ENCODE measurements at regions not wholly inside any gene's neighbourhood (a gene's known extent, or its start where the extent isn't known, plus 50 kb on each side); places are given as distances from the start of the nearest gene placed in this dataset.
"Not testable (repeated sequence)": the region's sequence is repeated elsewhere in the genome, so short reads cannot be mapped to it uniquely, and the experiment has no call there.

DNA sequence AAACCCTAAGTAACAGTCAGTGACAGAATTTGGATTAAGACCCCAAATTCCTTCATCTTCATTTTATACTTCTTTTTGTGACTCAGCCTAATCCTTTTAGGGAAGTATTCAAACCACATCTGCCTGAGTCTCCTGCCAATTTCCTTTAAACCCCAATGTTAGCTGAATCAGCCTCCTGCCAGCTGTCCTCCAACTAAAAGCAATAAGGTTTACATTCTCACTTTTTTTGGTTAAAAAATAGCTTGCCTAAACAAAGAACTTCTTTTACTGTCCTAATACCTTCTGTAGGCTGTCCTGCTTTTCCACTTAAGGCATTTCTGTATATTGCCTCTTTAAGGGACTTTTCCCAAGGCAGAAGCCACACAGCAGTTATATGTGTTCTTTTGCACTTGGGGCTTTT lies 344.2 kb downstream of the SRGAP2C start:
- TF ChIP-seq, protein P1, sequence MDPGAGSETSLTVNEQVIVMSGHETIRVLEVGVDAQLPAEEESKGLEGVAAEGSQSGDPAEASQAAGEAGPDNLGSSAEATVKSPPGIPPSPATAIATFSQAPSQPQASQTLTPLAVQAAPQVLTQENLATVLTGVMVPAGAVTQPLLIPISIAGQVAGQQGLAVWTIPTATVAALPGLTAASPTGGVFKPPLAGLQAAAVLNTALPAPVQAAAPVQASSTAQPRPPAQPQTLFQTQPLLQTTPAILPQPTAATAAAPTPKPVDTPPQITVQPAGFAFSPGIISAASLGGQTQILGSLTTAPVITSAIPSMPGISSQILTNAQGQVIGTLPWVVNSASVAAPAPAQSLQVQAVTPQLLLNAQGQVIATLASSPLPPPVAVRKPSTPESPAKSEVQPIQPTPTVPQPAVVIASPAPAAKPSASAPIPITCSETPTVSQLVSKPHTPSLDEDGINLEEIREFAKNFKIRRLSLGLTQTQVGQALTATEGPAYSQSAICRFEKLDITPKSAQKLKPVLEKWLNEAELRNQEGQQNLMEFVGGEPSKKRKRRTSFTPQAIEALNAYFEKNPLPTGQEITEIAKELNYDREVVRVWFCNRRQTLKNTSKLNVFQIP (CRISPR knock-in tag; IDR thresholded peaks at IDR 0.05; ENCODE audit: borderline replicate concordance, low read depth), result not testable (repeated sequence)
- not testable (repeated sequence) for TF ChIP-seq ISL1, RARB, CSDC2, SNAI2 (CRISPR knock-in tag; IDR thresholded peaks at IDR 0.05)
- TF ChIP-seq, protein P2, sequence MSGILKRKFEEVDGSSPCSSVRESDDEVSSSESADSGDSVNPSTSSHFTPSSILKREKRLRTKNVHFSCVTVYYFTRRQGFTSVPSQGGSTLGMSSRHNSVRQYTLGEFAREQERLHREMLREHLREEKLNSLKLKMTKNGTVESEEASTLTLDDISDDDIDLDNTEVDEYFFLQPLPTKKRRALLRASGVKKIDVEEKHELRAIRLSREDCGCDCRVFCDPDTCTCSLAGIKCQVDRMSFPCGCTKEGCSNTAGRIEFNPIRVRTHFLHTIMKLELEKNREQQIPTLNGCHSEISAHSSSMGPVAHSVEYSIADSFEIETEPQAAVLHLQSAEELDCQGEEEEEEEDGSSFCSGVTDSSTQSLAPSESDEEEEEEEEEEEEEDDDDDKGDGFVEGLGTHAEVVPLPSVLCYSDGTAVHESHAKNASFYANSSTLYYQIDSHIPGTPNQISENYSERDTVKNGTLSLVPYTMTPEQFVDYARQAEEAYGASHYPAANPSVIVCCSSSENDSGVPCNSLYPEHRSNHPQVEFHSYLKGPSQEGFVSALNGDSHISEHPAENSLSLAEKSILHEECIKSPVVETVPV (CRISPR knock-in tag; IDR thresholded peaks at IDR 0.05), result not testable (repeated sequence)
- TF ChIP-seq, protein P3, sequence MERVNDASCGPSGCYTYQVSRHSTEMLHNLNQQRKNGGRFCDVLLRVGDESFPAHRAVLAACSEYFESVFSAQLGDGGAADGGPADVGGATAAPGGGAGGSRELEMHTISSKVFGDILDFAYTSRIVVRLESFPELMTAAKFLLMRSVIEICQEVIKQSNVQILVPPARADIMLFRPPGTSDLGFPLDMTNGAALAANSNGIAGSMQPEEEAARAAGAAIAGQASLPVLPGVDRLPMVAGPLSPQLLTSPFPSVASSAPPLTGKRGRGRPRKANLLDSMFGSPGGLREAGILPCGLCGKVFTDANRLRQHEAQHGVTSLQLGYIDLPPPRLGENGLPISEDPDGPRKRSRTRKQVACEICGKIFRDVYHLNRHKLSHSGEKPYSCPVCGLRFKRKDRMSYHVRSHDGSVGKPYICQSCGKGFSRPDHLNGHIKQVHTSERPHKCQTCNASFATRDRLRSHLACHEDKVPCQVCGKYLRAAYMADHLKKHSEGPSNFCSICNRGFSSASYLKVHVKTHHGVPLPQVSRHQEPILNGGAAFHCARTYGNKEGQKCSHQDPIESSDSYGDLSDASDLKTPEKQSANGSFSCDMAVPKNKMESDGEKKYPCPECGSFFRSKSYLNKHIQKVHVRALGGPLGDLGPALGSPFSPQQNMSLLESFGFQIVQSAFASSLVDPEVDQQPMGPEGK (CRISPR knock-in tag; IDR thresholded peaks at IDR 0.05; ENCODE audit: borderline replicate concordance), result not testable (repeated sequence)
- TF ChIP-seq, protein P4, sequence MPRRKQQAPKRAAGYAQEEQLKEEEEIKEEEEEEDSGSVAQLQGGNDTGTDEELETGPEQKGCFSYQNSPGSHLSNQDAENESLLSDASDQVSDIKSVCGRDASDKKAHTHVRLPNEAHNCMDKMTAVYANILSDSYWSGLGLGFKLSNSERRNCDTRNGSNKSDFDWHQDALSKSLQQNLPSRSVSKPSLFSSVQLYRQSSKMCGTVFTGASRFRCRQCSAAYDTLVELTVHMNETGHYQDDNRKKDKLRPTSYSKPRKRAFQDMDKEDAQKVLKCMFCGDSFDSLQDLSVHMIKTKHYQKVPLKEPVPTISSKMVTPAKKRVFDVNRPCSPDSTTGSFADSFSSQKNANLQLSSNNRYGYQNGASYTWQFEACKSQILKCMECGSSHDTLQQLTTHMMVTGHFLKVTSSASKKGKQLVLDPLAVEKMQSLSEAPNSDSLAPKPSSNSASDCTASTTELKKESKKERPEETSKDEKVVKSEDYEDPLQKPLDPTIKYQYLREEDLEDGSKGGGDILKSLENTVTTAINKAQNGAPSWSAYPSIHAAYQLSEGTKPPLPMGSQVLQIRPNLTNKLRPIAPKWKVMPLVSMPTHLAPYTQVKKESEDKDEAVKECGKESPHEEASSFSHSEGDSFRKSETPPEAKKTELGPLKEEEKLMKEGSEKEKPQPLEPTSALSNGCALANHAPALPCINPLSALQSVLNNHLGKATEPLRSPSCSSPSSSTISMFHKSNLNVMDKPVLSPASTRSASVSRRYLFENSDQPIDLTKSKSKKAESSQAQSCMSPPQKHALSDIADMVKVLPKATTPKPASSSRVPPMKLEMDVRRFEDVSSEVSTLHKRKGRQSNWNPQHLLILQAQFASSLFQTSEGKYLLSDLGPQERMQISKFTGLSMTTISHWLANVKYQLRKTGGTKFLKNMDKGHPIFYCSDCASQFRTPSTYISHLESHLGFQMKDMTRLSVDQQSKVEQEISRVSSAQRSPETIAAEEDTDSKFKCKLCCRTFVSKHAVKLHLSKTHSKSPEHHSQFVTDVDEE (CRISPR knock-in tag; IDR thresholded peaks at IDR 0.05), result not testable (repeated sequence)
